ENCODE measurements at regions not wholly inside any gene's neighbourhood (a gene's known extent, or its start where the extent isn't known, plus 50 kb on each side); places are given as distances from the start of the nearest gene placed in this dataset.

DNA sequence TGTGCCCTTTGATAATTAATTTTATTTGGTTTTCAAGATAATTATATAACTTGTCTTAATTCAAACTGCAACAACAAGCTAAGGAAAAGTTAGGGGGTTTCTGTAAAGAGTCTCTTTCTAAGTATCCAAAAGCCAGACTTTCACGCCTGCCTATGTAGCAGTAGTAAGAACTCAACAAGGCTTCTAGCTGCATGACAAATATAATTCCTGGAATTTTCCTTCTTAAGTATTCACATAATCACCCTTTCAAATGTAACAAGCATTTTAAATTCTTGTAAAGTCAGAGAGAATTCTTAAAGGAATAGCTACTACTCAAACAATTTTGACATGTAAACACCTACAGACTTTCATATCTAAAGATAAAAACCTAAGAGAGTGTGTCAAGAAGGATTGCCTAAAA lies 189.7 kb upstream of the NDST3 start:
- TF ChIP-seq, protein P1, sequence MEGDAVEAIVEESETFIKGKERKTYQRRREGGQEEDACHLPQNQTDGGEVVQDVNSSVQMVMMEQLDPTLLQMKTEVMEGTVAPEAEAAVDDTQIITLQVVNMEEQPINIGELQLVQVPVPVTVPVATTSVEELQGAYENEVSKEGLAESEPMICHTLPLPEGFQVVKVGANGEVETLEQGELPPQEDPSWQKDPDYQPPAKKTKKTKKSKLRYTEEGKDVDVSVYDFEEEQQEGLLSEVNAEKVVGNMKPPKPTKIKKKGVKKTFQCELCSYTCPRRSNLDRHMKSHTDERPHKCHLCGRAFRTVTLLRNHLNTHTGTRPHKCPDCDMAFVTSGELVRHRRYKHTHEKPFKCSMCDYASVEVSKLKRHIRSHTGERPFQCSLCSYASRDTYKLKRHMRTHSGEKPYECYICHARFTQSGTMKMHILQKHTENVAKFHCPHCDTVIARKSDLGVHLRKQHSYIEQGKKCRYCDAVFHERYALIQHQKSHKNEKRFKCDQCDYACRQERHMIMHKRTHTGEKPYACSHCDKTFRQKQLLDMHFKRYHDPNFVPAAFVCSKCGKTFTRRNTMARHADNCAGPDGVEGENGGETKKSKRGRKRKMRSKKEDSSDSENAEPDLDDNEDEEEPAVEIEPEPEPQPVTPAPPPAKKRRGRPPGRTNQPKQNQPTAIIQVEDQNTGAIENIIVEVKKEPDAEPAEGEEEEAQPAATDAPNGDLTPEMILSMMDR (IDR thresholded peaks at IDR 0.05), result no peak
- TF ChIP-seq POLR2A (IDR thresholded peaks at IDR 0.05), result no peak
- no peak for TF ChIP-seq EP300 (IDR thresholded peaks at IDR 0.05)
